Stimulated activated naive CD4-positive, alpha-beta T cell treated with Interleukin-2 at 50 U/mL for 16 hours (primary cell): ENCODE measurements at regions not wholly inside any gene's neighbourhood (a gene's known extent, or its start where the extent isn't known, plus 50 kb on each side); places are given as distances from the start of the nearest gene placed in this dataset.
"Not testable (repeated sequence)": the region's sequence is repeated elsewhere in the genome, so short reads cannot be mapped to it uniquely, and the experiment has no call there.

Experiments
- DNase-seq: peaks from one replicate; lab custom pipeline; 2025; lab: John Stamatoyannopoulos, UW

DNA sequence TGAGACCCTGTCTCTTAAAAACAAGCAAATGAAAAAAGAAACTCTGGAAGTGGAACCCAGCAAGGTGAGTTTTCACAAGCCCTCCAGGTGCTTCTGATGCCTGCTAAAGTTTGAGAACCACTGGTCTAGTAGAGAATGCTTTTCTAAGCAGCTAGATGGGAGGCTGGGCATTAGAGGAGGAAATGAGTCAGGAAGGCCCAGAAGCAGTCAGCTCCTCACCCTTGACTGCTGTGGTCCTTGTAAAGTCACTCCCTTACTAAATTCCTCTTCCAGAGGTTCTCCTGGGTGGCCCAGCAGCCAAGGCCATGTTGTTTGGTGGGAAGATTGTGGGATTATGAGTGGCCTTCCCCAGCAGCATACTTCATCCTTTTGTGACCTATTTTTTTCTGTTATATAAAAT lies 52.0 kb upstream of the FYN start:
- DNase-seq: no peak

- DNase-seq: no peak
Observed at GRCh38 chr6:111926731-111927302, 53.6 kb upstream of the FYN start.

- no peak for DNase-seq
Observed at GRCh38 chr6:111927321-111927720, 54.1 kb upstream of the FYN start.

- DNase-seq: no peak
Observed at GRCh38 chr6:111928139-111928538, 54.9 kb upstream of the FYN start.

DNA sequence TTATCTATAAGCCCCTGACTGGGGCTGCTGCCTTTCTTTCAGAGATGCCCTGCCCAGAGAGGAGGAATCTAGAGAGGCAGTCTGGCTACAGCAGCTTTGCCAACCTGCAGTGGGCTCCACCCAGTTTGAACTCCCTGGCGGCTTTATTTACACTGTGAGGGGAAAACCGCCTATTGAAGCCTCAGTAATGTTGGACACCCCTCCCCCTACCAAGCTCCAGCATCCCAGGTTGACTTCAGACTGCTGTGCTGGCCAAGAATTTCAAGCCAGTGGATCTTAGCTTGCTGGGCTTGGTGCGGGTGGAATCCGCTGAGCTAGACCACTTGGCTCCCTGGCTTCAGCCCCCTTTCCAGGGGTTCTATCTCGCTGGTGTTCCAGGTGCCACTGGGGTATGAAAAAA lies 61.4 kb upstream of the FYN start:
- DNase-seq: not testable (repeated sequence)

DNA sequence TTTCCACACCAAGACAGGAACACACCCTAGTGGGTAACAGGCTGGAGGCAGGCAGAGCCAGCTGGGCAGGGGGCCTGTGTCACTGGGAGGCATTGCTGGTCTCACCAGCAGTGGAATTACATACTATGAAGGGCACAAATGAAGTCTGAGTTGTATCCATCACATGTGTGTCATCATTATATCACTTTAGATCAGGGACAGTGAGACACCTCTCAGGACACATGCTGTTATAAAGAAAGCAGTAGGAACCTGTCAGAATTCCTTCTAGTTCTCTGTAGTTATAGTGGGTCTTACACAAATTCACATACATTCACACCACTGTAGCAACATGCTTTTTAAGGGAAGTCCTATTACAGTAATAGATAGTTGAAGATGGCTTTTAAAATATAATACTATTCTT lies 63.5 kb upstream of the FYN start:
- DNase-seq: no peak

GRCh38 chr6:111938710-111939109 lies 65.5 kb upstream of the FYN start:
- no peak for DNase-seq

- no peak for DNase-seq
Observed at GRCh38 chr6:111939902-111940301, 66.7 kb upstream of the FYN start.

- DNase-seq: no peak
Observed at GRCh38 chr6:111940801-111941200, 67.5 kb upstream of the FYN start.

GRCh38 chr6:111941686-111942330 lies 68.6 kb upstream of the FYN start:
- DNase-seq: no peak

DNA sequence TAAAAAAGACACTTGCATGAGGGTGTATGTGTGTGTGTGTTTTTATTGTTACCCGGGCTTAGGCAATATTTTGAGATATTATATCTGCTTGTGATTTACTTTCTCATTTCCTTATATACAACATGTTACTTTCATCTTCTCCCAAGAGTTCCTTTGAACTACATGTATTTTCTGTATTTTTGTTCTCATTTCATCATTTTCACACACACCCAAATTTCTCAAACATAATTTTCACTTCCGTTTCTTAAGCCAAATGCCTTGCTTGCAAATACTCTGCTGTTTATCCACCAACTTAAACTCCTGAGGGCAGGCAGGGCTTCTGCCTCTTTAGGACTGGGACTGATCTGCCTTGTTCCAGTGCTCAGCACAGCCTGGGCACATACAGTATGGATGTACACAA lies 69.3 kb upstream of the FYN start:
- no peak for DNase-seq

GRCh38 chr6:111943266-111943665 lies 70.0 kb upstream of the FYN start:
- DNase-seq: no peak

- no peak for DNase-seq
Observed at GRCh38 chr6:111943726-111944125, 70.5 kb upstream of the FYN start.

DNA sequence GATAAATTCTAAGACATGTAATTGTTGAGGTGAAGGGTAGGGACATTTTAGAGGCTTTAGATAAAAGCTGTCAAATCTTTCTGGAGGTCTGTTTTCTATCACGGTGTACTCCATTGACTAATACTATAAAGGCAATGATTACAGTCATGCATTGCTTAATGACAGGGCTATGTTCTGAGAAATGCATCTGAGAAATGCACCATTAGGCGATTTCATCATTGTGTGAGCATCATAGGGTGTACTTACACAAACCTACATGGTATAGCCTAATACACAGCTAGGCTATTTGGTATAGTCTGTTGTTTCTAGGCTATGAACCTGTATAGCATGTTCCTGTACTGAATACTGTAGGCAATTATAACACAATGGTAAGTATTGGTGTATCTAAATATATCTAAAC lies 71.3 kb upstream of the FYN start:
- no peak for DNase-seq

DNA sequence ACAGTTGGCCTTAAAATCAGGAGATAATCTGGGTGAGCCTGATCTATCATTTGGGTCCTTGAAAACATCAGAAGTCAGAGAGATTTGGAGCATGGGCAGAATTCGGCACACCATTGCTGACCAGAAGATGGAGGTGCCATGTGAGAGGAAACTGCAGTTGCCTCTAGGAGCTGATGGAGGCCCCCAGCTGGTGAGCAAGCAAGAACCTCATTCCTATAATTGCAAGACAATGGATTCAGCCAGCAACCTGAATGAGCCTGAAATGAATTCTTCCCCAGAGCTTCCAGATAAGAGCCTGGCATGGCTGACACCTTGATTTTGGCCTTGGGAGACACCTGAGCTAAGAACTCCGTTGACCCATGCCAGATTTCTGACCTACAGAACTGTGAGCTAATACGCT lies 76.3 kb upstream of the FYN start:
- DNase-seq: no peak

GRCh38 chr6:111949984-111950383 lies 76.7 kb upstream of the FYN start:
- DNase-seq: not testable (repeated sequence)

DNA sequence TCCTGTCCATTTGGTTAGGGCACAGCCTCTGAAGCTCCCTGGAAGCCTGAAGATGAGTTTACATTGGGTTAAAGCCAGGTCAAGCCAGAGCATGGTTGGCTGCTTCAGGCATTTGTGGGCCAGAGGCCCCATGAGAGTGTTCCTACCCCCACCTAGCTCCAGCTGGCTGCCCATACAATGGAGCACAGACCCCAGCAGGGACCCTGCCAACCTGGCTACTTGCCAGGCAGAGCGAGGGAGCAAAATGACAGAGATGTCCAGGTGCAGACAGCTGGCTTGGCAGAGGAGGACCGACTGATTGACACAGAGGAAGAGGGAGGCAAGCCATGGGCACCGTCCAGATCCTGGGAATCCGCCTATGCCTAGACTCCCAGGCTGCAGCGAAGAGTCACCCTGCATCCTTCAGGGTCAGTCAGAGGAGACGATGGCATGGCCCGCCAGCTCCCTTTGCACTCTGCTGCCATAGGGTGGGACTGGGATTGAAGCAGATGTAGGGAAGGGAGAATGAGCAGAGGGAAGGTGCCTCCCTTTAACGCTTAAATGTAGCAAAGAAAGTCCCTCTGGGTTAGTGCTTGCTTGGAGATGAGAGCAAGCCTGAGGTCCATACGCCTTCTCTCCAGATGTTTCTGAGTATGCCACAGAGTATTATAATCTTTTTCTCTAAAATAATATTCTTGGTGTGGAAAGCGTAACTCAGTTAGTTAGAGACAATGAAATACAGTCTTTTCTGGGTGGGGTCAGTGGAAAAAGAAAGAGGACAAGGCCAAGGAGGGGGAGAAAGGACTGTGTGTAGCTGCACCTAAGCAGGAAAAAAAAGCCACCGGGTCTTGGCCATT lies 77.6 kb upstream of the FYN start:
- no peak for DNase-seq

GRCh38 chr6:111951497-111952085 lies 78.3 kb upstream of the FYN start:
- no peak for DNase-seq

GRCh38 chr6:111952274-111952673 lies 79.0 kb upstream of the FYN start:
- DNase-seq: no peak

DNA sequence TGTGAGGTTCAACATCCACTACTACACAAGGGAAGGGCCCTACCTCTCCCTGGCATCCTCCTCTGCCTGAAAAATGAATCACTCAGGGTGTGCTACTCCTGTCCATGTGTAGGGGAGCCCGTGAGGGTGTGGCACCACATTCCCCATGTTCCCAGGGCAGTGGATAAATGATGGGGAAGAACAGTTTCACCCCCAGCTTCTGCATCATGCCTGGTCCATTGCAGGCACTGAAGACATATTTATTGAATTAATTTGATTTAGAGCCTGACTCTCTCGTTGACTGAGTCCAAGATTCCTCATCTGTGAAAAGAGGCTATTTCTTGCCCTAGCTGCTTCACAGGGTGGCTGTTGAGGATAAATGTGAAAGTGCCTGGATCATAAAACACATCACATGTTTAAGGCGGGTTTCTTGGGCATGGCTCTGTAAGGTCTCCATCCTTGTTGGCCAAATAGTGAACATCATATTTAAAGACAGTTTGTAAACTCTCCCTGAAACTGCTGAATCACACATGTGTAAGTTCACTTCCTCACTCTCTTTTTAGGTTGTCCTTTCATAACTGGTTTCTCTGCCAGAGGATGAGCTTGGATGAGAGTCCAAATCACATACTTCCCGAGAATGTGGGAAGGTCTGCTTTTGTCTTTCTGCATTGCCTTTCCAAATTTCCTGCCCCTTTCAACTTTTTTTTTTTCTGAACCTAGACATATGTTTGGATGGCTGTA lies 79.7 kb upstream of the FYN start:
- no peak for DNase-seq

DNA sequence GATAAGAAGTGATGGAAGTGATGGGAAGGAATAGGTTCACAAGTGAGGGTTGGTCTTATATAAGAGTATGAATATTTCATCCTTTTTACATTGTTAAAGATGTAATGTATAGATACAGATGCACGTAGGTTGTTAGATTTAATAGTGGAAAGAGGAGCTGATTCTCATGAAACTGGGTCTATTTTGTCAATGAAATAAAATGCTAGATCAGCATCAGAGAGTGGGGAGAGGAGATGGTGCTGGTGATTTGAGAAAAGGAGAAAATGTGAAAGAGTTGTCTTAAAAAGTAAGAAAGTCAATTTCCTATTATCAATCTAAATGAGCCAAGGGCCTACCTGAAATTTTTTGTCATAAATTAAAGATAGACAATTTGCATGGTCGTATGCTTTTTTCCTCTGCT lies 82.8 kb upstream of the FYN start:
- DNase-seq: no peak

DNA sequence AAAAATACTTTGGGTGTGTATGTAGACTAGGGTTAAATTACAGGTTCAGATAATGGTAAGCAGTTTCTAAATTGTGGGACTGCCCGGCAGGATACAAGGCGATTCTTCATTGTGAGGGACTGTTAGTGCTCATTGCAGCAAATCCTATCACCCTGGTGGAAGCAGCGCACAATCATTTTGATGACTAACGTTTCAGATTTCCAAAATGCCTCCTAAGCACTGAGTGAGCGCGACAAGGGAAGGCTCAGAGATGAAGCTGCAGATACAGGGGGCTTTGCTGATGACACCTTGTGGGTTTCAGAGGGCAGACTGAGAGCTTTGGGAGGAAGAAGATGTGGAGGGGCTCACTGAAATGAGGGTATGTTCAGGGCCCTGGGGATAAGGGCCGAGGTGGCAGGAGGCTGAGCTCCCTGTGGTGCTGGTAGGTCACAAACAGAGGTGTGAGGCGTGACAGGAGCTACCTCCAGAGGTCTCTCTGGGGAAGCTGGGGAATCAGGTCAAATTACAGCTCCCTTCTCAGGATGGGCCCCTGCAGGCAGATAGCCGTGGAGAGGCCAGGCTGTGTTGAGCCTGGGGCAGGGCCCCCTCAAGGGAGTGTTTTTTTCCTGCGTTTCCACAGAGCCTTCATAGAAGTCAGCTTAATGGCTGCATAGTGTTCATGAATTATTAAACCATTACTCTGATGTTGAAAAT lies 84.5 kb upstream of the FYN start:
- no peak for DNase-seq
